Activated naive CD8-positive, alpha-beta T cell treated with anti-CD3 and anti-CD28 coated beads, Interleukin-2, amount 50 U/mL, for 24 hours (primary cell): ENCODE measurements at regions not wholly inside any gene's neighbourhood (a gene's known extent, or its start where the extent isn't known, plus 50 kb on each side); places are given as distances from the start of the nearest gene placed in this dataset.

Source experiments
- ATAC-seq: fragments of 150-1000 bp; cut with Tn5 transposase; one replicate; pipeline ENCODE4 v1.10.0; 2021
- DNase-seq: peaks from one replicate; pipeline ENCODE4 v3.0.0; 2021
- H3K27ac Mint-ChIP-seq: one replicate; pipeline ENCODE4 v1.8.0; 2021; ENCODE audit warnings: mild to moderate bottlenecking, mixed read lengths
- H3K27me3 Mint-ChIP-seq: one replicate; pipeline ENCODE4 v1.8.0; 2021; ENCODE audit warnings: mixed read lengths
- H3K36me3 Mint-ChIP-seq: one replicate; pipeline ENCODE4 v1.8.0; 2021; ENCODE audit warnings: low read depth, mixed read lengths
- H3K4me1 Mint-ChIP-seq: one replicate; pipeline ENCODE4 v1.8.0; 2021; ENCODE audit warnings: mixed read lengths
- H3K4me3 Mint-ChIP-seq: one replicate; pipeline ENCODE4 v1.8.0; 2021; ENCODE audit warnings: mild to moderate bottlenecking, moderate library complexity, mixed read lengths
- H3K9me3 Mint-ChIP-seq: one replicate; pipeline ENCODE4 v1.8.0; 2021; ENCODE audit warnings: mixed read lengths

DNA sequence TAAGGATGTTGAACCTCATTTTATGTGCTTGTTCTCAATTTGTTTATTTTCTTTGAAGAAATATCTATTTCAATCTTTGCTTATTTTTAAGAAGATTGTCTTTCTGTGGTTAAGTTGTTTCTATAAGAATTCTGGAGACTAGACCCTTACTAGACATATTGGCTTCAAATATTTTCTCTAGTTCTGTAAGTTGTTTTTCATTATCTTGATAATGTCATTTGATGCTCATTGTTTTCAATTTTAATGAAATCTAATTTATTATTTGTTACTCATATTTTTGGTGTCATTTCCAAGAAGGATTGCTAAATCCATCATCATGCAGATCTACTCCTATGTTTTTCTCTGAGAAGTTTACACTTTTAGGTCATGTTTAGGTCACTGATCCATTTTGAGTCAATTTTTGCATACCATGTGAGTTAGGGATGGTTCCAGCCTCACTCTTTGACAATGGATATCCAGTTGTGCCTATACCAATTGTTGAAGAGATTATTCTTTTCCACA is 874.8 kb upstream of the SLITRK6 start:
- H3K9me3 Mint-ChIP-seq: peaks cover 5% of the 10 kb centered on the region
- ATAC-seq (no peak), DNase-seq (no peak)
- no peaks in the 10 kb centered on the region for H3K36me3 Mint-ChIP-seq
- H3K4me1 Mint-ChIP-seq: no peaks in the 10 kb centered on the region
- H3K4me3 Mint-ChIP-seq: no peak overlapping the region
- no peaks in the 10 kb centered on the region for H3K27me3 Mint-ChIP-seq
- no peak overlapping the region for H3K27ac Mint-ChIP-seq

DNA sequence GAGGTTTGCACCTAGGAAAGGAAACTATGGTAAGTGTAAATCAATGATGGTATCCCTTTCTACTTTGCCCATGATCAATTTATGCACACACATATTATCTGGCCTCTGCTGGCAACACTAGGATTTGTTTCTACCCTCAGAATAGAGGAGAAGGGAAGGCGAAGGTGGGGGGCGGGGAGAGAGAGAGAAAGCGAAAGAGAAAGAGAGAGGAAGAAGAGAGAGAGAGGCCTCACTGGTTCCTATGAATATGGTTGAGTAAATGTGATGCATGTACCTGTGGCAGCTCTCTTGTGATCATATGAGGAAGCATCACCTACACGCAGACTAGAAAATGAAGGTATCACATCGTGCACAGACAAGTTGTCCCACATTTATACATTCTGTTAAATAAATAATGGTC is 882.0 kb upstream of the SLITRK6 start:
- H3K27me3 Mint-ChIP-seq: no peaks in the 10 kb centered on the region
- H3K27ac Mint-ChIP-seq: no peak overlapping the region
- no peaks in the 10 kb centered on the region for H3K4me1 Mint-ChIP-seq
- no peaks in the 10 kb centered on the region for H3K36me3 Mint-ChIP-seq
- no peak overlapping the region for H3K4me3 Mint-ChIP-seq
- ATAC-seq (no peak), DNase-seq (no peak)
- no peaks in the 10 kb centered on the region for H3K9me3 Mint-ChIP-seq

DNA sequence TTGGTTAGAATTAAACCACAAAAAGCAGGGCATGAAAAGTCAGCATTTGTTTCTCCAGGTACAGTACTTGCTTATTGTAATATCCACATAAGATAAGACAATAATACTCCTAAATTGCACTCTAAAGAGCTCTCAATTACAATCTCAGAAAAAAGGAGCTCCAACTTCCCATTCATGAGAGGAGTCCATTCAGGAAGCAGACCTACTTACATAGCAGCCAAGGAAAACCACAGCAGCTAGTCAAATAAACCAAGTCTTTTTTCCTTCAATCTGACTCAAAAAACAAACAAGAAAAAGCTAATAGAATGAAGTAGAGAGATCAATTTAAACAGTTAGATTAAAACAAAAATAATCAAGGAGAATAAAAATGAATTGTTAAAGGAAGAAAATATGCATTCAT is 885.2 kb upstream of the SLITRK6 start:
- H3K27me3 Mint-ChIP-seq: no peaks in the 10 kb centered on the region
- ATAC-seq: no peak
- no peaks in the 10 kb centered on the region for H3K36me3 Mint-ChIP-seq
- H3K9me3 Mint-ChIP-seq: no peaks in the 10 kb centered on the region
- DNase-seq: no peak
- H3K4me3 Mint-ChIP-seq: no peak overlapping the region
- H3K4me1 Mint-ChIP-seq: no peaks in the 10 kb centered on the region
- H3K27ac Mint-ChIP-seq: no peak overlapping the region

DNA sequence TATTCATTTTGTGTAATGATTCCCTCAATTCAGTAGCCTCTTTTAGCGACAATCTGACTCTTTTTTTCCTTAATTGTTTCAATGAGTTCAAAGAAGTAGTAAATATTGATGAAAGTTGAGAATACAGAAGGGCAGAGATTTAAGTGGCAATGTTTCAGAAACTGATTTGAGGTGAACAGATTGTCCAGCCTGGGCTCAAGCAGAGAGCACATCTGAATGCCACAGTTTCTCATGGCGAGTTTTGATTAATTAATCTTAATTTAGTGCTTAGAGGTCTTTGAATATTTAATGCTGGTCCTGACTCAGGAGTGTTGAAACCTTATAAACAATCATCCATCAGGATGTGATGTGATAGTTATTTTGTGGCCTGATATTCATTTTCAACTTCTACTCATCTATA is 890.7 kb upstream of the SLITRK6 start:
- no peaks in the 10 kb centered on the region for H3K36me3 Mint-ChIP-seq
- DNase-seq (no peak), ATAC-seq (no peak)
- no peak overlapping the region for H3K4me3 Mint-ChIP-seq
- no peaks in the 10 kb centered on the region for H3K4me1 Mint-ChIP-seq
- peaks cover 7% of the 10 kb centered on the region for H3K9me3 Mint-ChIP-seq
- no peak overlapping the region for H3K27ac Mint-ChIP-seq
- no peaks in the 10 kb centered on the region for H3K27me3 Mint-ChIP-seq

DNA sequence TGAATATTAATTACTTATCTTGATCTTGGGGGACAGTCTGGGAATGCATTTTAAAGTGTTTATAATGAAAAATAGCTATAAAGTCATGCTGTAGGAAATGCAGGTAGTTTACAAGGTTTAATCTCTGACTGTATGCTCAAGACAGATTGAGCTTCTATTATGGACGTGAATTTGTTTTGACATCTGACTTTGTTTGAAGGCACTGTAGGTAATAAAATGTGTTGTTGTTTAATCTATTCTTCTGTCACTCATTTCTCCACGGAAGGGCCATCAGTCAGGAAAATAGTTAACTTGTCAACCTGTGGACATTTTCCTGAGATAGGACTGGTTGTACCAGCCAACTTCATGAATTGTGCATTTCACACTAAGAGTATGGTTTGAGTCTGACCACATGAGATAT is 893.1 kb upstream of the SLITRK6 start:
- no peak overlapping the region for H3K4me3 Mint-ChIP-seq
- no peaks in the 10 kb centered on the region for H3K4me1 Mint-ChIP-seq
- DNase-seq: no peak
- H3K27ac Mint-ChIP-seq: no peak overlapping the region
- H3K27me3 Mint-ChIP-seq: no peaks in the 10 kb centered on the region
- ATAC-seq: no peak
- H3K36me3 Mint-ChIP-seq: no peaks in the 10 kb centered on the region
- H3K9me3 Mint-ChIP-seq: peaks cover 7% of the 10 kb centered on the region

DNA sequence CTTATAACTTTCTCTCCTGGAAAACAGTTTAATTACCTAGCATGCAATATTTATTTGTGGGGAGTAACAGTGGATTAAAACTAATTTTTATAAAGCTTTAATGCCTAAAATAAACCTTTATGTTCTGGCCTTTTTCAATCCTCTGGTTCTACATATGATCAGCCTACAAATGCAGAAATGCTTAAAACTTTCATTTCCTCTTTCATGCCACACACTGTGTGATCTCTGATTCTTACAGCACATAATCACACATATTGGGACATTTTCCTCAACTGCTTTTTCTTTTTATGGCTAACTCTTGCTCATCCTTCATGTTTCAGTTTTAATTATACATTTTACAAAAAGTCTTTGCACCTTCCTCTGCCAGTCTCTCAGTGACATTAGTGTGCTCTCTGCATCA is 910.8 kb upstream of the SLITRK6 start:
- Mint-ChIP-seq H3K4me1 (no peaks in the 10 kb centered on the region), H3K36me3 (no peaks in the 10 kb centered on the region), H3K27ac (no peak overlapping the region), H3K27me3 (no peaks in the 10 kb centered on the region), H3K9me3 (peaks cover 6% of the 10 kb centered on the region), H3K4me3 (no peak overlapping the region)
- ATAC-seq: no peak
- DNase-seq: no peak

DNA sequence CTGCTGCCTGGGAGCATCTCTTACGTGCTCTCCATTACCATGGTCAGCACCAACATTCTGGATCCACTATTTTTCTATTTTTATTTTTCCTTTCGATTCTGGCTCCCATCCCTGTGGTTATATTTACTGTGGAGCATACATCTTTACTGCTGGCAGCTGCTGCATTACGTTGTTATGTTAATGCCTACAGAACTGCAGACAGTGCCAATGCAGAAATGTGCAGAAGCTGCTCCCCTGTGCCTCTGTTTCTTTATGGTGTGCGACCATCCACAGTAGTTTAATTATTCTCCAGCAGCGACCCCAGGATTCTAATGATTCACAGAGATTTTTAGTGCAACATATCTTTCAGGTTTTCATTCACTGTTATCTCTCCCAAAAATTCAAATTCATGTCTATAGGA is 911.7 kb upstream of the SLITRK6 start:
- H3K9me3 Mint-ChIP-seq: peaks cover 6% of the 10 kb centered on the region

DNA sequence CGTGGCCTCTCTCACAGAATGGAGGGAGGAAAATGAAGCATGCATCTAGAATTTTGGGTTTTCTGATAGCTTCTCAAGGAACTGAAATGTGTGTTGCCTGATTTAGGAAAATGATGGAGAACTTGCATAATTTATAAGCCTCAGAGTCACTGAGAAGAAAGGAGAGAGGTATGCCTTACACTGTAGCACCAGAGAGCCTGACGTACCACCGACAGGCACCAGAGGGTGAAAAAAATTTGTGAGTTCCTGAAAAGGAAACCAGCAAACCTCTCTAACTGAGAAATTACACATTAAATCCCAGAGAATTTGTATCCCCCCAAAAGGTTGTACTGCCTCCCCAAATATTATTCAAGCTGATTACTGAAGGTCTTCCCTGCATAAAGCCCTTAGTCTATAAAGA is 915.3 kb upstream of the SLITRK6 start:
- Mint-ChIP-seq H3K36me3 (no peaks in the 10 kb centered on the region), H3K9me3 (peaks cover 11% of the 10 kb centered on the region)

More for the DNA sequence above, 911.7 kb upstream of the SLITRK6 start:
- Mint-ChIP-seq H3K27me3 (no peaks in the 10 kb centered on the region), H3K4me3 (no peak overlapping the region), H3K27ac (no peak overlapping the region), H3K36me3 (no peaks in the 10 kb centered on the region), H3K4me1 (no peaks in the 10 kb centered on the region)
- DNase-seq (no peak), ATAC-seq (no peak)

DNA sequence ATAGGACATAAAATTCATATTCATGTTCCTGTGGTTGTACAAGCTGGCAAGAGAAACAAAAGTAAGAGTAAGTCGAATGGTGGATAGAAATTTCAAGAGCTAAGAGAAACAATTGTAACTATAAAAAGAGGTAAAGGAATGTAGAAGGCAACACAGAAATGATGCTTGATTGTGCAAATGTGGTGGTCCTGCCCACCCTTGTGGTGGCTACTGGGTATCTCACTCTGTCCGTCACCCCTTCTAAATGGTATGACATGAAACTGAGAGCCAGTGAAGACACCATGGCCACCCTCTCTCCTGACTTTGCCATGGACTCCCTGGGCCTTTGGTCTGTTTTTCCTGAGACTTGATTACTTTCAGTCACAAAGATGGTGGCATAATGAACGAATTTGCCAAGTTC is 925.9 kb upstream of the SLITRK6 start:
- peaks cover 7% of the 10 kb centered on the region for H3K9me3 Mint-ChIP-seq
- no peaks in the 10 kb centered on the region for H3K4me1 Mint-ChIP-seq
- ATAC-seq (no peak), DNase-seq (no peak)
- no peaks in the 10 kb centered on the region for H3K36me3 Mint-ChIP-seq
- H3K27ac Mint-ChIP-seq: no peak overlapping the region
- no peaks in the 10 kb centered on the region for H3K27me3 Mint-ChIP-seq
- no peak overlapping the region for H3K4me3 Mint-ChIP-seq

More for the DNA sequence above, 915.3 kb upstream of the SLITRK6 start:
- H3K27me3 Mint-ChIP-seq: no peaks in the 10 kb centered on the region
- no peak for ATAC-seq
- H3K4me1 Mint-ChIP-seq: no peaks in the 10 kb centered on the region
- H3K27ac Mint-ChIP-seq: no peak overlapping the region
- DNase-seq: no peak
- no peak overlapping the region for H3K4me3 Mint-ChIP-seq

DNA sequence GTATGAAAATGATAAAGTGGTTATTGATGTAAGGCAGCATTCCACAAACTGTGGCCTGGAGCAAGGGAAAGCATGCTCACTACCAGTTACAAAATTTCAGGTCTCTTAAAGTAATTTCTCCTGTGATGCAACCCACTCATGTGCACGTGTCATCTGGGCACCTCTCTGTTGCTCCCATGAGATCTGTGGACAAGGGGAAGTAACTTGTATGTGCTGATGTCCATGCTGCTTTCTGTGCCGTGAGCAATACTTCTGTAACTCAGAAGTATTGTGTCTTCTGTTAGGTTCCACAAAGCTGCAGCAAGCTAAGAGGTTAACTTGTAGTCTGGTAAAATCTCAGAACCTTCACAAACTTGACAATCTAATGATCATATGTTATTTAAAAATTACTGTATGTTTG is 930.0 kb upstream of the SLITRK6 start:
- Mint-ChIP-seq H3K4me3 (no peak overlapping the region), H3K36me3 (no peaks in the 10 kb centered on the region)

DNA sequence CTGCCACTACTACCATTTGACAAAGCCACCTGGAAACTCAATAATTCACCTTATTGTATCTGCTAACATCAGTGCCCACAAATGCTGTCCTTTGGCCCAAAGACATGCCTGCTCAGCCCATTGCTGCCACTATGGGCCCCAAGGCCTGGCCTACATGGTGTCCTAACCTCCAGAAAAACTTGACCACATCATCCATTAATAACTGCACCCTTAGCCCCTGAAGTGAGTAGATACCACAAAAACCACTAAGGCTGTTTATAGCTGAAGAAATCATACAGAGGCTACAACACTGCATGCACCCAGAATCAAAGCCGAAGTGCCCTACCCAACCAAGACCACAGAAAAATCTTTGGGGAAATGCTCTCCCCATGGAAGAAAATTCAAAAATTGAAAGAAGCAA is 932.8 kb upstream of the SLITRK6 start:
- no peak for ATAC-seq

More for the DNA sequence above, 930.0 kb upstream of the SLITRK6 start:
- H3K27me3 Mint-ChIP-seq: no peaks in the 10 kb centered on the region
- DNase-seq: no peak
- no peaks in the 10 kb centered on the region for H3K4me1 Mint-ChIP-seq
- no peak overlapping the region for H3K27ac Mint-ChIP-seq
- no peak for ATAC-seq
- H3K9me3 Mint-ChIP-seq: peaks cover 9% of the 10 kb centered on the region

DNA sequence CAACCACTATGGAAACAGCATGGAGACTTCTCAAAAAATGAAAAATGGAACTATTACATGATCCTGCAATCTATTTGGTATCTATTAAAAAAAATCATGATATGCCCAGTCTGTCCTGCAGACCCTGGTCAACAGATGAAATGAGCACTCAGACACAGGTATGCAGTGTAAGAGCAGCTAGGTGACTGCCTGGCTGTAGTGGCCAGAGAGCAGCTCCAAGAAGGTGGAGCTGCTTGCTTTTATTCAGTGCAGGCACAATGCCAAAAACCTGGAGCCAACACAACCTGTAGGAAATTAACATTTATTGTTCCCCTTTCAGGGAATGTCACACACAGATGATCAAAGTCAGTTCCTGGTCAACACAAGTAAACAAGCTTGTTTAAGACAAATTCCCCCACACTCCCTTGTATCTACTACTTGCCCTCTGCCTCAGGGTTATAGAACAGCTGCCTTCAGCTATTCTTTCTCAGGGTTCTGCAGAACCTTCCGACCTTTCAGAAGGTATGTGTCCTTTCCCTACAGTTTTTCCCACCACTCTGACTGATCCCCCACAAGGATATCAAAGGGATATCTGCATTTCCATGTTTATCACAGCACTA is 933.7 kb upstream of the SLITRK5 start:
- Mint-ChIP-seq H3K4me1 (no peaks in the 10 kb centered on the region), H3K4me3 (no peak overlapping the region), H3K9me3 (peaks cover 16% of the 10 kb centered on the region), H3K36me3 (no peaks in the 10 kb centered on the region), H3K27ac (no peak overlapping the region), H3K27me3 (no peaks in the 10 kb centered on the region)
- ATAC-seq: no peak
- DNase-seq: no peak

More for the DNA sequence above, 932.8 kb upstream of the SLITRK6 start:
- H3K36me3 Mint-ChIP-seq: no peaks in the 10 kb centered on the region
- no peak overlapping the region for H3K4me3 Mint-ChIP-seq
- no peaks in the 10 kb centered on the region for H3K27me3 Mint-ChIP-seq
- H3K4me1 Mint-ChIP-seq: no peaks in the 10 kb centered on the region
- no peak for DNase-seq
- H3K27ac Mint-ChIP-seq: no peak overlapping the region
- peaks cover 18% of the 10 kb centered on the region for H3K9me3 Mint-ChIP-seq

DNA sequence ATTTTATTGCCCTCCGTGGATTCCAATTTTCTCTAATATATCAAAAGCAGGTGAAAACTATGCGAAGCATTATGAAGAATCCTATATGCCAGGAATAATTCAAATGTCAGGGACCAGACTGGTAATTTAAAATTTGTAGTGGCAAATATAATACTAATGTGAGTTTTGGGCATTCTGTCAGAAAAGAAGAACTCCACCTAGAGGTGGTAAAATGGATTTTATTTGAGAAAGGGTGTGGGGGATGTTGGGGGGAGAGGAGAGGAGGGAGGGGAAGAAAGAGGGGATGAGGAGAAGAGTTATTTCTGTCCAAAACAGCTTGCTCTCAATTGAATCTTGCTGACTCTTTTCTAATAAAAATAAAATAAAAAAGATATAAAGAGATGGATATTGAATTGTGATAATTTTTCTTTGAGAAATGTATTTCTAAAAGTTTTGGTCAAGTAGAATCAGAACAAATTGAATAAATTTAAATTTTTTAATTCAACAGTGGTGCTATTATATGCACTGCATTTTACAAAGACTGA is 929.3 kb upstream of the SLITRK5 start:
- Mint-ChIP-seq H3K4me1 (no peaks in the 10 kb centered on the region), H3K27me3 (no peaks in the 10 kb centered on the region), H3K4me3 (no peak overlapping the region), H3K9me3 (peaks cover 11% of the 10 kb centered on the region), H3K36me3 (no peaks in the 10 kb centered on the region), H3K27ac (no peak overlapping the region)
- ATAC-seq (no peak), DNase-seq (no peak)

DNA sequence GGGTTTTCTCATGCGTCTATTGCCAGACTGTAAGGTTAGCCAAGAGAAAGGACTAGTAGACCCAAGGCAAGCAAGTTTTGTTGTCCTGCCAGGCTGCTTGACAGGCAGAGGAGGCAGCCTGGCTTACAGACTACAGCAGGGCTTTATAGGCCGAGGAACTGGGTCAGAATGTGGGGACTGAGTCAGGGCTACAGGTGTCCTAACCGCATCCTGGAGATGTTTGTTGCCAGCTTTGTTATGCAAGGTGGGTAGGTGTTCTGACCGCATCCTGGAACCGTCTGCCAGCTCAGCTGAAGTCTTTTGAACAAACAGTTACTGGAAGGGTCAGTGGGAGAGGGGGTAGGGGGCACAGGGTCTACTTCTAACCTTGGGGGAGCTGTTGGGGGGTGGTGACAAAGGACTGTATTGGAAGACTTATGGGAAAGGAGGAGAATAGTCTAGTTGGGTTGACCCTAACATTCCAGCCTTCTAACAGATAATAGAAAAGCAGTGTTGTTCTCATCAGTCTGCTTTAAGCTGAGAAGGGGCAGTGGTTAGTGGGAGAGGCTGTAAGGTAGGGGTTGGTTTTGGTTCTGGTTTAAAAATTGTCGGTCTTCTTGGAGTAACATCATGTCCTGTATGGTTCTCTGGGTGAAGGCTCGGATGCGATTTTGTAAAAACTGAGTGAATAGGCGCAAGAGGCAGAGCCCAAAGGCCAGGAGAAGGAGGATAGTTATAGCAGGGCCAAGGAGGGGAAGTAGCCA is 913.8 kb upstream of the SLITRK5 start:
- peaks cover 26% of the 10 kb centered on the region for H3K9me3 Mint-ChIP-seq
- no peak overlapping the region for H3K4me3 Mint-ChIP-seq
- DNase-seq (no peak), ATAC-seq (no peak)
- H3K27ac Mint-ChIP-seq: no peak overlapping the region
- no peaks in the 10 kb centered on the region for H3K4me1 Mint-ChIP-seq
- H3K36me3 Mint-ChIP-seq: no peaks in the 10 kb centered on the region
- H3K27me3 Mint-ChIP-seq: no peaks in the 10 kb centered on the region

DNA sequence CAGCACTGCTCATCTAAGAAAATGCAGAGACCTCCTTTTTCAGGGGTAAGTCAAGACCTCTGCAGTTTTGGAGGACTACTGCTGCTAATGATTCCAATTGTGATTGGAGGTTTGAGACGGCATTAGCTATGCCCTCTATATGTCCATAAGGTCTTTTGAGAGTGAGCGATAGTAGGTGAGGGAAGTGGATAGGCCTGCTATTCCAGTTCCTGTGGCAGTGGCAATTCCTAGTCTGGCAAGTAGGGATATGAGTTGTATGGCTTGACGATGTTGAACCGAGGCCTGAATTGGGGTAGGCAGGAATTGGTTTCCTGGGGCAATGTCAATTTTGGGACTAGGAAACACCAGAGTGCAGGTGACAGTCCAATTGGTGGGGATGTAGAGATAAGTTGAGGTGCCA is 913.1 kb upstream of the SLITRK5 start:
- Mint-ChIP-seq H3K27me3 (no peaks in the 10 kb centered on the region), H3K9me3 (peaks cover 33% of the 10 kb centered on the region), H3K27ac (no peak overlapping the region), H3K36me3 (no peaks in the 10 kb centered on the region), H3K4me3 (no peak overlapping the region), H3K4me1 (no peaks in the 10 kb centered on the region)
- DNase-seq: no peak
- ATAC-seq: no peak
